ENCODE measurements at regions not wholly inside any gene's neighbourhood (a gene's known extent, or its start where the extent isn't known, plus 50 kb on each side); places are given as distances from the start of the nearest gene placed in this dataset.

GRCh38 chr22:27115410-27115809 lies 458.0 kb downstream of the MIAT start:
- no peak for DNase-seq (ENCODE audit: low read depth in 2 of 2)

- DNase-seq (ENCODE audit: low read depth in 2 of 2), result no peak
Measured at GRCh38 chr22:27115816-27116256, 458.4 kb downstream of the MIAT start.

DNA sequence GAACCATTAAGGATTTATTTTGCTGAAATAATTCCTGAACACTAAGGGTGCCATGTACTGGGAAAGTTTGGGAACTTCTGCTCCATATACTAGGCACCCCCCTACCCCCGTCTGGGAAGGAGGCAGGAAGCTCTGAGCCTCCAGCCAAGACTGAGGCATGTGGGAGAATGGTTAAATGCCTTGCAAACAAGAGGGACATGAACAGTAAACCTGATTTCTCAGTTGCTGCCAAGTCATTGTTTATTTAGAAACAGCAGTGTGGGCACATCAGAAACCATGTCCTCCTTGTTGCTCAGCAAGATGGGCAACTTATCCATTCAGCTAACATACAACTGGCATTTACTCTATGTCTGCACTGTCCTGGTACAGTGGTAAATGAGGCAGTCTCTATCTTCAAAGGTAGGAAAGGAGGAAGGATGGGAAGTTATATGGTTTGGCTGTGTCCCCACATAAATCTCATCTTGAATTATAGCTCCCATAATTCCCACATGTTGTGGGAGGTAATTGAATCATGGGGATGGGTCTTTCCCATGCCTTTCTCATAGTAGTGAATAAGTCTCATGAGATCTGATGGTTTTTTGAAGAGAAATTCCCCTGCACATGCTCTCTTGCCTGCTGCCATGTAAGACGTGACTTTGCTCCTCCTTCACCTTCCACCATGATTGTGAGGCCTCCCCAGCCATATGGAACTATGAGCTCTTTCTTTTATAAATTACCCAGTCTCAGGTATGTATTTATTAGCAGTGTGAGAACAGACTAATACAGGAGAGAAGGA lies 459.1 kb downstream of the MIAT start:
- no peak for DNase-seq (ENCODE audit: low read depth in 2 of 2)

DNA sequence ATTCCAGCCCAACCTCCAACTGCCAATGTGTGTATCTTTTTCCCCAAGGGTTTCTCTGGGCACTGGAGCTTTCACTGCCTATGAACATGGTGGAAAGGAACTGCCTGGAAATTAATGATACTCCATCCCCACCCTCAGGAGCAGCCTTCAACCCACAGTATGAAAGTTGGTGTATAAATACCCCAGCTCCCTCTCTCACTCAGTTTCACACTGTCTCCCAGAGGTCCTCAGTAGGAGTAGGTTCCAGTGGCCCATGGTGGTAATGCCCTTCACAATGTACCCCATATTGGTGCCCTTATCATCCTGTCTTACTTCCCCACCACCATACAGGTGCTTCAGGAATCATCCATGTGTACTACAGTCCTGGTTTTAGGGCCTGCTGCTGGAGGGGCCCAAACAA lies 462.6 kb downstream of the MIAT start:
- DNase-seq (ENCODE audit: low read depth in 2 of 2), result no peak

DNA sequence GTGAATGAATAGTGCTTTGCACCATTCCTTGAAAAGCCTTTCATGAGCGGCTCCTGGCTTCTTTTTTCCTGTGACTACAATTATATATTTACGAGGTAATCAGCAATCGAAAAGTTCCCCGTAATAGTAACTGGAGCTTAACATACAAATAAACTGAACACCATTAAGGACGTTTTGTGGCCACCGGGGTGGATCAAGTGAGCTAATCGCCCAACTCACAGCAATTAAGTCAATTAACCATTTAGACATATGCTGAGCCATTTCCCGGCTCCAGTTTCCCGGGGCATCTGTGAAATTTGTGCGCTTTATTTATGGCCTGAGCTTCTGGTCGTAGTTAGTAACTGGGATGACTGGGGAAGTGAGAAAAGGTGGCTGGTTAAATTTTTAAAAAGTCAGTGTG lies 465.2 kb downstream of the MIAT start:
- DNase-seq (ENCODE audit: low read depth in 2 of 2), result no peak

- DNase-seq (ENCODE audit: low read depth in 2 of 2), result no peak
Measured at GRCh38 chr22:27123880-27124279, 466.5 kb downstream of the MIAT start.

GRCh38 chr22:27124351-27124966 lies 467.1 kb downstream of the MIAT start:
- DNase-seq (ENCODE audit: low read depth in 2 of 2), result no peak

- DNase-seq (ENCODE audit: low read depth in 2 of 2), result no peak
Measured at GRCh38 chr22:27125539-27125938, 468.2 kb downstream of the MIAT start.

GRCh38 chr22:27127911-27128310 lies 470.5 kb downstream of the MIAT start:
- DNase-seq (ENCODE audit: low read depth in 2 of 2), result no peak

GRCh38 chr22:27128461-27129085 lies 471.2 kb downstream of the MIAT start:
- no peak for DNase-seq (ENCODE audit: low read depth in 2 of 2)

- no peak for DNase-seq (ENCODE audit: low read depth in 2 of 2)
Measured at GRCh38 chr22:27129266-27129665, 471.9 kb downstream of the MIAT start.

- no peak for DNase-seq (ENCODE audit: low read depth in 2 of 2)
Measured at GRCh38 chr22:27130906-27131305, 473.5 kb downstream of the MIAT start.

DNA sequence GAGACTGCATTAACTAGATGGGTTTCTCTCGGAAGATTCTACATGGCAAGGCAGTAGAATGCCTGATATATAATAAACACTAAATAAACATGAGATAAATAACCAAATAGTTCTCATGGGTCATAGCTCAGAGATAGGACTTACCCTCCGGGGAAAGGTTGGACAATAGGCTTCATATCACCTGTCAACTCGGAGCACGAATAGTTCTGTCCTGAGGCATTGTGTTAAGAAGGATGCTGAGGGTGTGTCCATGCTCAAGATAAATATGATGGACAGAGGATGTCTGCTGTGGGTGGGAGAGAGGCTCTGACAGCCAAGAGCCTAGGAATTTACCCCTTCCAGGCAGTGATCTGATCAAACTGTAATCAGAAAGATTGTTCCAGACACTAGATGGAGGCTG lies 474.0 kb downstream of the MIAT start:
- DNase-seq (ENCODE audit: low read depth in 2 of 2), result no peak

DNA sequence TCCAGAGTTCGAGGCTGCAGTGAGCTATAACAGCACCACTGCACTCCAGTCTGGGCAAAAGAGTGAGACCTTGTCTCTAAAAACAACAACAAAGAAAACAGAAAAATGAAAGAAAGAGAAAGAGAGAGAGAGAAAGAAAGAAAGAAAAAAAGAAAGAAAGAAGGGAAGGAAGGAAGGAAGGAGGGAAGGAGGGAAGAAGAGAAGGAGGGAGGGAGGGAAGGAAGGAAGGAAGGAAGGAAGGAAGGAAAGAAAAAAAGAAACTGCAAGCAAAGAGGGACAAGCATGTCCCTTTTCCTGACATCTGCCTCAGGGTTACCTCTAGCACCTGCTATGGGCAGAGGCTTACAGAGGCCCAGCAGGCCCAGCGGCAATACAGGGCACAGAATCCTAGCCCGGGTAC lies 475.0 kb downstream of the MIAT start:
- no peak for DNase-seq (ENCODE audit: low read depth in 2 of 2)

DNA sequence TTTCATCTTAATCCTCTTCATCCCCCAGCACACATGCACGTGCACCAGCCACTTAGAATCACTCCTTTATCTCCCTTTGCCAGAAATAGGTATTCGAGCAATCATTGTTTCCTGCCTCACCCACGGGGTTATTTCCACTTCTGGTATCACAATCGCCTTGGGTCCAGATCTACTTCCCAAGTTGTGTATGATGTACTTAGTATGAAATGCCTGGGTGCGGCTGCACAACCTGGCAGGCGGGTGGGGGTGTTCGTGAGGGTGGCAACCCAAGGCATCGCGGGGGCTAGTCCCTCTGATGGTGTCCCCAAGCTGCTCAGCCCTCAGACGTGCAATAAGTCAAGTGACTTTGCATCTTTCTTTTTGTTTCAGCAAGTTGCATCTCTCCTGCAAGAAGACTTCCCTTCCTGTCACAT lies 475.6 kb downstream of the MIAT start:
- no peak for DNase-seq (ENCODE audit: low read depth in 2 of 2)

GRCh38 chr22:27133681-27134314 lies 476.4 kb downstream of the MIAT start:
- no peak for DNase-seq (ENCODE audit: low read depth in 2 of 2)

DNA sequence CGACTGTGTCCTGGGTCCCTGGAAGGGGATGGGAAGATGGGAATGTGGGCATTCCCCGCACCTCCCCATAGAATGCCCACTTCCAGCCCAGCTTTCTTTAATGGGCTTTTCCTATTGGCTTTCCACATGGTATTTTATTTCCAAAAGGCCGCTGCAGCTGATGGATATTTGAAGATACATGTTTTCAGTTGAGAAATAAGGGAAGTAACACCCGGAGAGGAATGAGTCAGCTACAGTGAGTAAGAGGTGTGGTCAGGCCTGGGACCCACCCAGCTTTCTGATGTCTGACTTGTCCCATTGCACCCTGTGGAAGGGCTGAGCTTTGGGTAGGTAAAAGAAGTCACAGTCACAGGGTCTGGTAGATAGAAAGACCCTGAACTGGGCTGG lies 476.9 kb downstream of the MIAT start:
- DNase-seq (ENCODE audit: low read depth in 2 of 2), result peak in 1 of 2 donors; percentile 5

GRCh38 chr22:27135031-27135981 lies 477.9 kb downstream of the MIAT start:
- no peak for DNase-seq (ENCODE audit: low read depth in 2 of 2)

DNA sequence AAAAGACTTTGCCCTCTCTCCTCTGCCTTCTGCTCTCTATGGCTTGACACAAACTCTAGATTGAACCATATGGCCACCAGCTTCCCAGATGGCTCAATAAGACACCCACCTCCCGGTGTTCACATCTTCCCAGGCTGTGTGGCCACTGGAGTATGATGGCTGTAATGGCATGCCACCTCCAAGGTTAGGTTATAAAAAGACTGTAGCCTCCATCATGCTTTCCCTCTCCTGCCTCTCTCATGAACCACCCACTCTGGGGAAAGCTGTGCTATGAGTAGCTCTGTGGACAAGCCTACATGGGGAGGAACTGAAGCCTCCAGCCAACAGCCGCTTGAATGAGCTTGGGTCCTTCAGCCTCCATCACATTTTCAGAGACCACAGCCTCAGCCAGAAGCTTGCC lies 479.2 kb downstream of the MIAT start:
- DNase-seq (ENCODE audit: low read depth in 2 of 2), result no peak

- no peak for DNase-seq (ENCODE audit: low read depth in 2 of 2)
Measured at GRCh38 chr22:27137871-27138337, 480.5 kb downstream of the MIAT start.

DNA sequence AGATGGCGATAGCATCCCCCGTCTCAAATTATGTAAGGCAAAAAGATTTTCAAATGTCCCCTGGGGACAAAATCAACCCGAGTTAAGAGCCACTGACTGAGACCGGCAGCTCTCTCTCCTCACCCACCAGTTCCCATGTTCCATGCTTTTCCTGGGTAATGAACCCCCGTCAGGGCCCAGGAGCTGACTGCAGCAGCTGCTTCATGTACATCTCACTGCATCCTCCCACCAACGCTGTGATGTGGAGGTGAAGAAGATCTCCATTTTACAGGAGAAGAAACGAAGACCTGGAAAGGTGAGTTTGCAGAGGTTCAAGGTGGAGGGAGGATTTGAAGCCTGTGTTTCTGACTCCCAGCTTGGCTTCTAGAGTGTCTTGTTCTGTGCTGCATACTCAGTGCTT lies 481.1 kb downstream of the MIAT start:
- no peak for DNase-seq (ENCODE audit: low read depth in 2 of 2)
